HG02981 (cell line): ENCODE measurements at regions not wholly inside any gene's neighbourhood (a gene's known extent, or its start where the extent isn't known, plus 50 kb on each side); places are given as distances from the start of the nearest gene placed in this dataset.
"Not testable (repeated sequence)": the region's sequence is repeated elsewhere in the genome, so short reads cannot be mapped to it uniquely, and the experiment has no call there.

Source experiments
- ATAC-seq: cut with Tn5 transposase; IDR thresholded peaks from one replicate; pipeline ENCODE4 v1.9.1; 2021; ENCODE audit warnings: mild to moderate bottlenecking, moderate library complexity; ENCODE audit not compliant: unreplicated experiment

DNA sequence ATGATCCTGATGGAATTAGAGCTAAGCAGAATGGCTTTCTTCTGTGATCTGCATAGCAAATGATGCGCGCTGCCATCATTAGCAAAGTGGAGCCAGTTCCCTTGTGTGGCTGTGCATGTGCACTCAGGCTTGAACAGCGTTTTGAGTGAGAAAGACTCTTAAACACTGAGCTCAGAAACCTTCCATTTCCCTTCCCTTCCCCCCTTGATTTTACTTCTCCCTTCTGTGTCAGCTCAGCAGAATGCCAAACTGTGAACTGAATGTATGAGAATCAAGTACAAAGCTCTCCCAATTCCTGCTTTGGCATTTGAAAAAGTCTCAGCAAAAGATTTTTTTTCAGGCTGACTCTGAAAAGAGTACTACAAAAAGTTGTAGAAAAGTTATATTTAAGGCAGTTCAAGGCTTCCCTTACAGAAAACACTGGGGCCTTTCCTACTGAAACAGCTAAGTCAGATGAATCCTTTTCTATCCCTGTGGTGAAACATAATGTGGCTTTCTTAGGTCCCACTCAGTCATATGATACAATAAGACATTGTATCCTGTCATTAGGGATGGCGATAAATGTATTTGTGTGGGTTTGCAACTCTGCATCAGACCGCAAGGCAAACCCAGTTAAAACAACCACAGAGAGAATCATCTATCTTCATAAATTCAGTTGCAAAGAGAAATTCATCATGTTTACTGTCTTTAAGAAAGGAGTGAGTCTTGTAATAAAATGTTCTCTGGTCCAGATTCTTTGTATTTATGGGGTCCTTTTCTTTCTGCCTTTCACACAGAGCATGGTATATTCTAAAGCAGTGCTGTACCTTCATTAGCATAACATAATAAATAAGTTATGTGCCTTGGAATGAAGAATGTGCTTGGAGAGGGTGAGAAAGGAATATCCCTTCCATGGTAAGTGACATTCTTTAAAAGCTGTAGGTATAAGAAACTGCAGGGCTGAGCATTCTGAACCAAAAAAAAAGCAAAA, 222.6 kb downstream of the CAAP1 start:
- no peak for ATAC-seq

DNA sequence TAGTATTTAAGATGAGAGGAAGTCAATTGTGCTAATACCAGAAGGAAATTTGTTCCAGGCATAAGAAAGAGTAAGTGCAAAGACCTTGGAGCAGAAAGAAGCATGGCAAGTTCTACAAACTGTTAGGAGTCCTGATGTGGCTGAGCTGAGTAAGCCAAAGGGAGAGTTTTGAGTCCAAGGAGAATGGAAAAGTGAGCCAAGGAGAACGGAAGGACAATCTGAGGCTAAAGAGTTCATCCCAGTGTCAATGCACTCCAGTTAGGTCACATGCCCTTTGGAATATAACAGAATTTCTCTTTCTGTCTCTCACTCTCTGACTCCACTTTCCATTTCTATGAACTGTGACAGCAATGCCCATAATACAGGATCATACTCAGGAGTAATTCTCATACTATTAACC, 224.7 kb downstream of the CAAP1 start:
- no peak for ATAC-seq

DNA sequence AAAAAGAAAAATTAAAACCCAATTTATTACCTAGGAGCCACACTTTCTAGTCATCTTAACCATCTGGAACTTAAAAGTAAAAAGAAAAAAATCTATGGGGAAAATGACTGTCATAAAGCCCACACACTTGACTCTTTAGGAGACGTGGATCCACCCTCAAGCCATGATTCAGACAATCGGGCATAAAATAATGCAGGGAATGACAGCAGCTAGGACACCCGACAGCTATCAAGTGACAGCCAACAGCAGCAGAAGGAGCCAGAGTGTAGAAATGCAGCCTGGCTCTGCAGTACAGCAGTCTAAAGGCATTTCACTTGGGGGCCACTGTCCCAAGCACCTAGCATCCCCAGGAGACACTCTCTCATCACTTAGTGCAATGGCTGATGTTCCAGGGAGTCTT, 226.9 kb downstream of the CAAP1 start:
- no peak for ATAC-seq

GRCh38 chr9:26664087-26664773, 228.4 kb downstream of the CAAP1 start:
- not testable (repeated sequence) for ATAC-seq

GRCh38 chr9:26662476-26662875, 230.1 kb downstream of the CAAP1 start:
- no peak for ATAC-seq

DNA sequence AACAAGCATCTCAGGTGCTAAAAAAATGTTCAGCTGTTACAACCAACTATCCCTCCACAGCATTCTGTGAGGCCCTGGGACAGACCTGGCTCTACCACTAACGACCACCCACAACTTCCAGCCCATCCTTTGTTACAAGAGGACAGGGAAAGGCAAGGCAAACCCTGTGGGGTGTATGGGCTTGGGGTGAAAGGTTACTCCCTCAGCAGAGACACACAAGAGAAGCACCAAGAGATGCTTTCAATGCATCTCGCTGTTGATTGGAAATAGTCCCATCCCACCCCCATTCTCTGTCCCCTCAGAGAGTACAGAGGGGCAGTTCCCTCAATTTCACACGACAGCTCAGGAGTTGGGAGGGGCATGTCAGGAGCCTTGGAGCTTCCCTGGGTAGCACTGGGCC, 234.1 kb downstream of the CAAP1 start:
- ATAC-seq, result no peak

GRCh38 chr9:26657958-26658357, 234.6 kb downstream of the CAAP1 start:
- ATAC-seq, result no peak

GRCh38 chr9:26656003-26656870, 236.4 kb downstream of the CAAP1 start:
- no peak for ATAC-seq

DNA sequence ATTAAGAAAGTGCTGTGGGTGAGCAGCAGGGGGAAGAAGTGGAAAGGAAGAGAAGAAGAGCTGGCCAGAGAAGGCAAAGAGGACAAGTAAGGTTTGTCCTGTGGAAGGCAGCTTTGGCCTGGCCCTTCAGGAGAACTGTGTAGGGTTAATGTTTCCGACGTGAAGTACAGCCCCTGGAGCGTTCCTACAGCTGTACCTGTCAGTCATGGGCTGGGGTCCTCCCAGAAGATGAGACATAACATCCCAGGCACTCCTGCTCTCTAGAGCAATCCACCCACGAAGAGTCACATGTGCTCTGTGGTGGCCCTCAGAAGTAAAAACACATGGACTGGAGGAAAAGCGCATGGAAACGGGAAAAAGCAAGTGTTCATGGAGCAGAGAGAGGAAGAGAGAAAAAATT, 237.4 kb downstream of the CAAP1 start:
- no peak for ATAC-seq

DNA sequence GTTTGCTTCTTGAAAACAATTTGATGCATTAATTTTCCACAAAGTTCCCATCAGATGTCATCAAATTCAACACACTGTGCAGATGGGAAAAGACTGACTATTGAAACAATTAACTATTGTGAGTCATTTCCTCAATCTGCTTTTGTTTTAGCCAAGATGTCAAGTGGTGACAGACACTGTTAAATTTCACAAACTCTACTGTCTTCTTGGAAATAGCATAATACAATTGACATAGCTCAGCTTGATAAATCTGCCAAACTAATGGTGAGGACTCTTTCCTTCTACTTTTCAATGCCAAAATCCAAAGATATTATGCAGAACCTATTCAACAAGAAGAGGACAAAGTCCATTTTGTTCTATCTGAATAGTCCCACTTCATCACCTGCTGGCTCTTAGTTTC, 242.3 kb downstream of the CAAP1 start:
- no peak for ATAC-seq

GRCh38 chr9:26643826-26644225, 248.8 kb downstream of the CAAP1 start:
- no peak for ATAC-seq

DNA sequence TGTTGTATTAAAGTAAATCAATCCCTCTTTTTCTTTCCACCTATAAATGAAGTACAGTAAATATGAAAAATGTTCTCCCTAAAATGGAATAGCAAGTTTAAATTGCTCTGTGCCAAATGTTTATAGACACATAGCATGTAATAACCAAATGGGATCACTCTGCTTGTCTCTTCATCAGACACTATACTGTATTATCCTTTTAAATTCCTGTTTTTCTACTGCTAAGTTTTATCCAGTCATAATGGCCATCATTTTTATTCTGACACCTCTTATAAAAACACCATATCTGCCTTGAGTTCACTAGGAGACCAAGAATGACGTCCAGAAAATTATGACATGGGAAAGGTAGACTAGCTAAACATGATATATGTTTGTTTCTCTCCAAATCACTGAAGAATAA, 252.8 kb downstream of the CAAP1 start:
- no peak for ATAC-seq

DNA sequence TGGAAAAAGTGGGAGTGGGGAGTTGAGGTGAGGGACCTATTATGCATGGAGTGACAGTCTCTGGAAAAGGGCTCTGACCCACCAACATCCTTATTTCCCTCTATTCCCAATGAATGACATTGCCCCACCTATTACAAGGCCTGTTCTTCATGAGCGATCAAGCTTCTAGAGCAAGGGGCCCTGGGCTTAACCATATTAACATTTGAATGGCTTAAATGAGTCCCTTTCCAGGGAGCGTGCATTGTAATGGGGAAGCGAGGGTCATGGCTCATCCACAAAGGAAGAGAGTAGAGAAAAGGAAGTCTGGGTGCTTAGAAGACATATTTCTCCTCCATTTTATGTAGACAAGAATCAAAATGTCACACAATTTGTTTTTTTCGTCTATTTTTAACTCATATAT, 255.5 kb downstream of the CAAP1 start:
- no peak for ATAC-seq

DNA sequence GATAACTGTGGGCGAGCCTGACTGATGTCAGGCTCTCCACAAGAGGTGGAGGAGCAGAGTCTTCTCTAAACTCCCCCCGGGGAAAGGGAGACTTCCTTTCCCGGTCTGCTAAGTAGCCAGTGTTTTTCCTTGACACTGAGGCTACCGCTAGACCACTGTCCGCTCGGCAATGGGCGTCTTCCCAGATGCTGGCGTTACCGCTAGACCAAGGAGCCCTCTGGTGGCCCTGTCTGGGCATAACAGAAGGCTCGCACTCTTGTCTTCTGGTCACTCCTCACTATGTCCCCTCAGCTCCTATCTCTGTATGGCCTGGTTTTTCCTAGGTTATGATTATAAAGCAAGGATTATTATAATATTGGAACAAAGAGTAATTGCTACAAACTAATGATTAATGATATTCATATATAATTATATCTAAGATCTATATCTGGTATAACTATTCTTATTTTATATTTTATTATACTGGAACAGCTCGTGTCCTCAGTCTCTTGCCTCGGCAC, 278.7 kb downstream of the CAAP1 start:
- ATAC-seq, result not testable (repeated sequence)

- ATAC-seq, result no peak
Observed at GRCh38 chr9:26612211-26612610, 280.4 kb downstream of the CAAP1 start.

DNA sequence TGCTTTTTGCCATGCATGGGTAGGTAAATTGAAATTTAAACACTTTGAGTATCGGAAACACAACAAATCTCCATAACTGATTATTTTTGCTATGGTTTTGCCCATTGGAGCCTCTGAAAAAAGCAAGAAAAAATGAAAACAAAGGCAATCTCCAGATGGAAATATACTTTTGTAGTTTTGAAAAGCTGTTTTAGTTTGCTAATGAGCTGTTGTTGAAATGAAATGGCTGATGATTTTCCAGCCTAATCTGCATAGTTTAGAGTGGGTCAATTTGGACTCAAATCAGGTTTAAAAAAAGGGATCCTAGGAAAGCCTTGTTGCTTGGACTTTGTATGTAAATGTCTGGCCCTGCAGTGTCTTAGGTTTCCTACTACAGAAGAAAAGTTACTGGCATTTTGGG, 285.8 kb downstream of the CAAP1 start:
- ATAC-seq, result no peak

DNA sequence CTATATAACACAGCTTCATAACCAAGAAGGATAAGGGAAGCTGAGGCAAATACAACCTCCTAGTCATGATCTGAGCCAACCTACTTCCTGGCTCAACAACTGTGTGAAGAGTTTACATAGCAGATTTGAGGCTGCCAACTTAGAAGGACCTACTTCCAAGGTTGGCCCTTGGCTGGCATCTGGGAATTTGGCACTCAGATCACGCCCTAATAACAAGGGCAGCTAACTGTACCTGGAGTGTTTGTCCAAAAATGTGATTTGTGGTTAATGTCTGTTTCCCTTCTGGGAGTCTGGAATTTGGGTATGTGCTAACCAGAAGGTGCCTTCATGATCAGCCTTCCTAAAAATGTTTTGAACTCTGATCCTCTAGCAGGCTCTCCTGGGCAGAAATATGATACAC, 287.2 kb downstream of the CAAP1 start:
- no peak for ATAC-seq

DNA sequence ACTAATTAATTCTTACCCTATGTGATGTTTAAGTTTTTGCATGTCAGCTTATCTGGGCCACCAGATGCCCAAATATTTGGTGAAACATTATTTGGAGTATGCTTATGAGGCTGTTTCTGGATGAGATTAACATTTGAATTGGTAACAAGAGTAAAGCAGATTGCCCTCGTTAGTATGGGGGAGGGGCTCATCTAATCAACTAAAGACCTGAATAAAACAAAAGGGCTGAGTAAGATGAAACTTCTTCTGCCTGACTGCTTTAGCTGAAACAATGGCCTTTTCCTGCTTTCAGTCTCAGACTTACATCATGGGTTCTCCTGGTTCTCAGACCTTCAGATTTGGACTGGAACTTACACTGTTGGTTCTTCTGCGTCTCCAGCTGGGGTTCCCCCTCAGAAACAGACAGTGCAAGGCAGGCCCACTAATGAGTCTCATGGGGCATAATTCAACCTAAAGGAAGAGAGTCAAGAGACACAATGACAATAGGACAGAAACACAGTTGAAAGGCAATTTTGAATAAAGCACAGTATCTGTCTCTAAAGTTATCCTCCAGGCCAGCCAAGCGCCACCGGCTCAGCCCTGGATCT, 288.4 kb downstream of the CAAP1 start:
- no peak for ATAC-seq

DNA sequence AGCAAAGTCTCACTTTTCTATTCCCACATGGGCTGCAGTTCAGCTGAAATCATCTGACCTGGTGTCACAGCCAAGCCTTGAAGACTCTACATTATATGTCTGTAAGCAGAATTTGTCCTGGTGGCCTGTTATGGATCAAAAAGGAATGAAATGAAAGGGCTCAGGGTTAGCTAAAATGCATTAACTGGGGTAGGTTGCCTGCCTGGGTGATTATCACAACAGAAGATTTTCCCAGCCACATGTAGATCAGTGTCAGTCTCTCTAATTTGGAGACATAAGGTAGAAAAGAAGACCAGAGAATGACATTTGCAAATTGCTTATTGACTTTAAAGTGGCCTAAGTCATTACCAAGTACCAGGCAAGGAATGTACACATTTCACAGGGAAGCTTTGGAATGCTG, 289.0 kb downstream of the CAAP1 start:
- no peak for ATAC-seq

DNA sequence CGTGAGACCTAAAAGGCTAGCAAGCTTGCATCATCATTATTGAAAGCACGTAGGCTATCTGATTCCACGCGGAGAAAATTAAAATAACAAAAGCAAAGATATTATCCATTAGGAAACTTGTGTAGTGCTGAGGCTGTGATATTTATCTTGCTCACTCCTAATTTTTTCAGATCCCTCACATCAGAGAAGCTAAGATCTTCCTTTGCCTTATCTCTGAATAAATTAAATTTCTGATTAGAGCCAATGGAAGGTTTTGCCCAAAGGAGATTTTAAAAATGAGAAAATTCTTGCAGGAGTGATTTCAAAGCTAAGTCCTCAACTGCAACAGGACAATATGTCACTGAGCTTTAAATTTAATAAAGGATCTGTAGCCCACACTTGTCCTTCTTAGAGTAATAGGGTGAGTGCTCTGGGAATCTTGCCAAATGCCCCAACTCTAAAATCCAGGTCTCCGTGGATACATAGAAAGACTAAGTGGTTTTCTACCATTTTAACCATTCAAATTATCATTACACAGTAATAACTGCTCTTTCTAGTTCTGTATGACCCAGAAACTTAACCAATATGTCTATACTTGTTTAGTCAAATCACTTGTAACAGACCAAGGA, 295.0 kb downstream of the CAAP1 start:
- no peak for ATAC-seq
